Activated B cell treated with CpG ODN at 0.5 μM for 24 hours (primary cell): ENCODE measurements at regions not wholly inside any gene's neighbourhood (a gene's known extent, or its start where the extent isn't known, plus 50 kb on each side); places are given as distances from the start of the nearest gene placed in this dataset.

Source experiments
- ATAC-seq: fragments of 200-7000 bp; cut with Tn5 transposase; one replicate; pipeline ENCODE4 v1.10.0; 2021; ENCODE audit warnings: low read depth, mild to moderate bottlenecking, moderate library complexity
- CTCF ChIA-PET: fragments of 350-600 bp; sonication (Branson Sonifier 250); formaldehyde crosslinking; loops from one replicate; lab custom pipeline; 2021; ENCODE audit warnings: antibody characterized with exemption; lab: Charles Lee
- POLR2A ChIA-PET: fragments of 350-600 bp; sonication (Branson Sonifier 250); formaldehyde crosslinking; loops from one replicate; lab custom pipeline; 2021; ENCODE audit warnings: antibody characterized with exemption; lab: Charles Lee
- DNase-seq: peaks from one replicate; pipeline ENCODE4 v3.0.0; 2022
- H3K27ac Mint-ChIP-seq: one replicate; pipeline ENCODE4 v1.8.0; 2020; ENCODE audit warnings: mixed read lengths
- H3K27me3 Mint-ChIP-seq: one replicate; pipeline ENCODE4 v1.8.0; 2021; ENCODE audit warnings: mixed read lengths
- H3K36me3 Mint-ChIP-seq: one replicate; pipeline ENCODE4 v1.8.0; 2021; ENCODE audit warnings: low read depth, mixed read lengths
- H3K4me1 Mint-ChIP-seq: one replicate; pipeline ENCODE4 v1.8.0; 2021; ENCODE audit warnings: mixed read lengths
- H3K4me3 Mint-ChIP-seq: one replicate; pipeline ENCODE4 v1.8.0; 2020; ENCODE audit warnings: mild to moderate bottlenecking, mixed read lengths
- H3K9me3 Mint-ChIP-seq: one replicate; pipeline ENCODE4 v1.8.0; 2020; ENCODE audit warnings: mixed read lengths
- intact Hi-C: fragments of 100-400 bp; cut with micrococcal nuclease; formaldehyde crosslinking; loops from one replicate; pipeline ENCODE4 v1.15.1; 2024
- TF ChIP-seq, protein P1 (sequence below): fragments of 200-600 bp; IDR thresholded peaks from one replicate; pipeline ENCODE4 v1.8.0; 2022; ENCODE audit warnings: antibody characterized with exemption, mild to moderate bottlenecking

DNA sequence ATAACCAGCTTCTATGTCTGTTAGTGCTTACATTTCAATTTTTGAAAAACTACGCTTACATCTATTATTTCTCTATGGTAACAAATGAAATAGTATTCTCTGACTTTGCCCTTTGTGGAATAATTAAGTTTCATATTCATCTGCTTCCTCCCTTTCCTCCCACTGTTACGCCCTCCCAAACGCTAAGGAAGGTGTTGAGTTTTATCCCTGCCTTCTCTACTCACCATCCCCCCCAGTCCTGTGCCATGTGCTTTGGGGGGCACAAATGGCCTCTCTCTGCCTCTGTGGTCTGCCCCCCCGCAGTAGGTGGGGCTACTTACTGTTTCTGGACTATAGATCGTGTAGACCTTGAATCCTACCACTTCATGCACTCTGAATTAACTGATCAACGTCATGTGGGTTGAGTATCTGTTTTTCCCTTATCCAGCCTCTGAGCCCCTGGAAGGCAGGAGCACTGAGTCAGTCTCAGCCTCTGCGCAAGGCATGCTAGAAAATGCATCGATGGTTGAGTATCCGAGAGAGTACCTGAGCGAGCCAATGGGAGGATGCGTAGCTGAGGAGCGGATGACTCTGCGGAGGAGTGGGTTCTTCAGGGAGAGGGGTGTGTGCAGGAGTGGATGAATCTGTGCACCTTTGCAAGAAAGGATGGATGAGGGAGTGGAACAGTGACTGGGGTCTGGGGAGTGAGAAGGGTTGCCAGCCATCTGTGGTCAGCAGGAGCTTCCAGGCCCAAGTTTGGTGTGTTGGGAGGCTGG is 114.5 kb upstream of the RTL1 start:
- DNase-seq (no peak), ATAC-seq (no peak)
- Mint-ChIP-seq H3K27ac (no peak overlapping the region), H3K36me3 (no peaks in the 10 kb centered on the region), H3K4me3 (no peak overlapping the region), H3K9me3 (peaks cover 5% of the 10 kb centered on the region), H3K27me3 (peaks cover 5% of the 10 kb centered on the region), H3K4me1 (no peaks in the 10 kb centered on the region)
- intact Hi-C loops, result no loop called here
- TF ChIP-seq, protein P1, sequence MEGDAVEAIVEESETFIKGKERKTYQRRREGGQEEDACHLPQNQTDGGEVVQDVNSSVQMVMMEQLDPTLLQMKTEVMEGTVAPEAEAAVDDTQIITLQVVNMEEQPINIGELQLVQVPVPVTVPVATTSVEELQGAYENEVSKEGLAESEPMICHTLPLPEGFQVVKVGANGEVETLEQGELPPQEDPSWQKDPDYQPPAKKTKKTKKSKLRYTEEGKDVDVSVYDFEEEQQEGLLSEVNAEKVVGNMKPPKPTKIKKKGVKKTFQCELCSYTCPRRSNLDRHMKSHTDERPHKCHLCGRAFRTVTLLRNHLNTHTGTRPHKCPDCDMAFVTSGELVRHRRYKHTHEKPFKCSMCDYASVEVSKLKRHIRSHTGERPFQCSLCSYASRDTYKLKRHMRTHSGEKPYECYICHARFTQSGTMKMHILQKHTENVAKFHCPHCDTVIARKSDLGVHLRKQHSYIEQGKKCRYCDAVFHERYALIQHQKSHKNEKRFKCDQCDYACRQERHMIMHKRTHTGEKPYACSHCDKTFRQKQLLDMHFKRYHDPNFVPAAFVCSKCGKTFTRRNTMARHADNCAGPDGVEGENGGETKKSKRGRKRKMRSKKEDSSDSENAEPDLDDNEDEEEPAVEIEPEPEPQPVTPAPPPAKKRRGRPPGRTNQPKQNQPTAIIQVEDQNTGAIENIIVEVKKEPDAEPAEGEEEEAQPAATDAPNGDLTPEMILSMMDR, result no peak
- POLR2A ChIA-PET, result no interaction called here
- CTCF ChIA-PET, result no interaction called here

DNA sequence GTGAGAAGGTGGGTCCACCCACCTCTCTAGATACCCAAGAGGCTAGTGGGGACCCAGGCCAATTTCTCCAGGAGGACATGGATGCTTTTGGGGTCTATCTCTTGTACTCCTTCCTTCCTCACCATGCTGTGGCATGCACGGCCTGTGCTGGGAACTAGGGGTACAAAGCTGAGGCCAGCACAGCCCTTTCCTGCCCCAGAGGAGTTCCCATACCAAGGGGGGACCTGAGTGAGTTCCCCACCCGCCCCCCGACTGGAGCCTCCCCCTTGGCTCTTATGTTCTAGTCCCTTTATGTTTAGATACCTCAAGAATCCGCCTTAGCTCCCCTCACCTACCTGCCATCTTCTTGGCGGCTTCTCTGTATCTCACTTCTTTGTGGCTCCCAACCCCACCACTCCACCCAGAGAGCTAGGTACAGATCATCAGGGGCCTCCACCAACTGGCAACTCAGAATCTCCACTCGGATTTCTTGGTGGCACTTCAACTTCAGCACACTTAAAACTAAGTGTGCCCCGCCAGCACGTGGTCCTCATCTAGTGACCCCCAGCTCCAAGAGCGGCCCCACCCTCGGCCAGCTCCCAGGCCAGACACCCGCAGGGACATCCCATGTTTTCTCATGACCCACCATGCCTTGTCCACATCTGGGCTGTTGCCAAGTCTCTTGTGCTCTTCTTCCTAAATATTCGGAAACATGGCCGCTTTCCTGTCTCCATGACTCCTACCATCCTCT is 115.2 kb upstream of the RTL1 start:
- H3K9me3 Mint-ChIP-seq, result peaks cover 5% of the 10 kb centered on the region
- CTCF ChIA-PET, result no interaction called here
- DNase-seq (no peak), ATAC-seq (no peak)
- H3K4me3 Mint-ChIP-seq, result no peak overlapping the region
- H3K27me3 Mint-ChIP-seq, result peaks cover 5% of the 10 kb centered on the region
- H3K36me3 Mint-ChIP-seq, result no peaks in the 10 kb centered on the region
- POLR2A ChIA-PET, result no interaction called here
- H3K27ac Mint-ChIP-seq, result no peak overlapping the region
- H3K4me1 Mint-ChIP-seq, result no peaks in the 10 kb centered on the region
- TF ChIP-seq, protein P1, result no peak
- intact Hi-C loops, result no loop called here

DNA sequence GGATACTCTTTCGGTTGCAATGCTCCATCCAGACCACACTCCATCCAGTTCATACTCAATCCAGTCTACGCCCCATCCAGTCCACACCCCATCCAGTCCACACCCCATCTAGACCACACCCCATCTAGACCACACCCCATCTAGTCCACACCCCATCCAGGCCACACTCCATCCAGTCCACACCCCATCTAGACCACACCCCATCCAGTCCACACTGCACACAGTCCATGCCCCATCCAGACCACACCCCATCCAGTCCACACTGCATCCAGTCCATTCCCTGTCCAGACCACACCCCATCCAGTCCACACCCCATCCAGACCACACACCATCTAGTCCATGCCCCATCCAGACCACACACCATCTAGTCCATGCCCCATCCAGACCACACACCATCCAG is 116.0 kb upstream of the RTL1 start:
- POLR2A ChIA-PET, result no interaction called here
- TF ChIP-seq, protein P1, result no peak
- no peaks in the 10 kb centered on the region for H3K4me1 Mint-ChIP-seq
- ATAC-seq (no peak), DNase-seq (no peak)
- H3K36me3 Mint-ChIP-seq, result no peaks in the 10 kb centered on the region
- intact Hi-C loops, result no loop called here
- no peak overlapping the region for H3K27ac Mint-ChIP-seq
- peaks cover 5% of the 10 kb centered on the region for H3K9me3 Mint-ChIP-seq
- H3K27me3 Mint-ChIP-seq, result peaks cover 5% of the 10 kb centered on the region
- CTCF ChIA-PET, result no interaction called here
- no peak overlapping the region for H3K4me3 Mint-ChIP-seq

DNA sequence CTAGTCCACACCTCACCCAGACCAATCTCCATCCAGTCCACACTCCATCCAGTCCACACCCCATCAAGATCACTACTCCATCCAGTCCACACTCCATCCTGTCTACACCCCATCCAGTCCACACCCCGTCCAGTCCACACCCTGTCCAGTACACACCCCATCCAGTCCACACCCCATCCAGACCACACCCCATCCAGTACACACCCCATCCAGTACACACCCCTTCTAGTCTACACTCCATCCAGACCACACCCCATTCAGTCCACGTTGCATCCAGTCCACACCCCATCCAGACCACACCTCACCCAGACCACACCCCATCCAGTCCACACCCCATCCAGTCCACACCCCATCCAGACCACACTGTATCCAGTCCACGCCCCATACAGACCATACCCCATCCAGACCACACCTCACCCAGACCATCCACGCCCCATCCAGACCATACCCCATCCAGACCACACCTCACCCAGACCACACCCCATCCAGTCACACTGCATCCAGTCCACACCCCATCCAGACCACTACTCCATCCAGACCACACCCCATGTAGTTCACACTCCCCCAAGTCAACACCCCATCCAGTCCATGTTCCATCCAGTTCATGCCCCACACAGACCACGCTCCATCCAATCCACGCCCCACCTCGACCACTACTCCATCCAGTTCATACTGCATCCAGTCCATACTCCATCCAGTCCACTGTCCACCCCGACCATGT is 116.6 kb upstream of the RTL1 start:
- ChIA-PET POLR2A (no interaction called here), CTCF (no interaction called here)
- no peak for ATAC-seq
- DNase-seq, result no peak
- Mint-ChIP-seq H3K27ac (no peak overlapping the region), H3K4me1 (no peaks in the 10 kb centered on the region), H3K36me3 (no peaks in the 10 kb centered on the region), H3K9me3 (peaks cover 5% of the 10 kb centered on the region), H3K4me3 (no peak overlapping the region), H3K27me3 (peaks cover 5% of the 10 kb centered on the region)
- intact Hi-C loops, result no loop called here
- TF ChIP-seq, protein P1, result no peak

DNA sequence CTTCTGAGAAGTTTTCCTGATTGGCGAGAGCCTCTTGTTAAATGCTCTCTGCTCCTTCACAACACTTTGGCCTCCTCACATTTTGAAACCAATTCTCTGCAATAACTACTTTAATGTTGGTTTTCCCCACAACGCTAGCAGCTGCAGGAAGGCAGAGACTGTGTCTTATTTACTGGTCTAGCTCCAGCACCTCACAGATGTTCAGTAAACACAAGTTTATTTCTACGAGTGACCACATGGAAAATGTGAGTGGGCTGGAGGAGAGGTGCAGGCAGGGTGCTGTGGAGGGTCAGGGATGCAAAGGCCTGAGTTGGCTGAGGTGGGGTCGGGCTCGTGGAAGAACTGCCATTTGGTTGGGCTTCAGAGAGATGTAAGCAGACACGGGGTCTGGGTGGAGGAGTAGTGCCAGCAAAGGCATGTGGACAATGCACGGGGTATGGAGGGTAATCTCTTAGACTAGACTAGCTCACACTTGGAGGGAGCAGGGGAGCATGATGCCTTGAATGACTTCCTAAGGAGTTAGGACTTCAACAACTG is 117.4 kb upstream of the RTL1 start:
- no peaks in the 10 kb centered on the region for H3K4me1 Mint-ChIP-seq
- ChIA-PET POLR2A (no interaction called here), CTCF (no interaction called here)
- no peaks in the 10 kb centered on the region for H3K36me3 Mint-ChIP-seq
- H3K4me3 Mint-ChIP-seq, result no peak overlapping the region
- H3K27me3 Mint-ChIP-seq, result peaks cover 5% of the 10 kb centered on the region
- intact Hi-C loops, result no loop called here
- ATAC-seq (no peak), DNase-seq (no peak)
- peaks cover 5% of the 10 kb centered on the region for H3K9me3 Mint-ChIP-seq
- no peak overlapping the region for H3K27ac Mint-ChIP-seq
- TF ChIP-seq, protein P1, result no peak
